ENCODE measurements at regions not wholly inside any gene's neighbourhood (a gene's known extent, or its start where the extent isn't known, plus 50 kb on each side); places are given as distances from the start of the nearest gene placed in this dataset.
A peak's percentile ranks its signal among the peaks of the same experiment; 100 is the strongest.

- DNase-seq = no peak
These were observed 497.5 kb upstream of the ZMIZ1 start for GRCh38 chr10:78571286-78571685.

DNA sequence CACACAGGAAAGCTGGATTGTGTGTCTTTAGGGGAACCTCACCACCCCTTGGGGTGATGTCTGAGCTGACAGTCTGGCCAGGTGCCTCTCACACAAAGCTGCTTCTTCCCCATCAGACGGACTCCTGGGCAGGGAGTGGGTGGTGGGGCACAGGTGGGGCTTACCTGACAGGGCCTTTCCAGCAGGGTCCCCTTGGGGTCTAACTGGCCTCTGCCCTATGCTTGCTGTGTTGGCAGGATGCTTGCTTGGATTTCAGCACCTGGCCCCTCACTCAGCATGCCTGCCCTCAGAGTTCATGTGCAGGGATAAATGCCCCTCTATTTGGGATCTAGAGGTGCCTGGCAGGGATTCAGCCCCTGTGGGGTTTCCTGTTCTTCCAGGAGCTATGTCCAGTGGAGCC lies 496.9 kb upstream of the ZMIZ1 start:
- no peak for DNase-seq

DNA sequence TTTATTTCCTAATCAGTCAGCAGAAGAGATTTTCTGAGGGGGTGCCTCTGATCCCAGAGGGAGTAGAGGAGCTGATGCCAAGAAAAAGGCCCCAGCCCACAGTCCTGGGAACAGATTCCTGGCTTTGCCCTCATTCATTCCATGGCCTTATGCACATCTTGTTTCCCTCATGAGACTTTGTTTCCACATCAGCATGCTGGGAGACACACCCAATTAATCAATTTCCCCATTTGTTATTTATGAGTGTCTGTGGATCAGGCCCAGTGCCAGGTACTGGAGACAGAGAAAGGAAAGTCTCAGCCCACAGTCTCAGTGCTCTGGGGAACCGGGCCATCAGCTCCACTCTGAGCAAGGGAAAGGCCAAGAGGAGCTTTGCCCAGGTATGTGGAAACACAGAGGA lies 496.2 kb upstream of the ZMIZ1 start:
- no peak for DNase-seq

DNA sequence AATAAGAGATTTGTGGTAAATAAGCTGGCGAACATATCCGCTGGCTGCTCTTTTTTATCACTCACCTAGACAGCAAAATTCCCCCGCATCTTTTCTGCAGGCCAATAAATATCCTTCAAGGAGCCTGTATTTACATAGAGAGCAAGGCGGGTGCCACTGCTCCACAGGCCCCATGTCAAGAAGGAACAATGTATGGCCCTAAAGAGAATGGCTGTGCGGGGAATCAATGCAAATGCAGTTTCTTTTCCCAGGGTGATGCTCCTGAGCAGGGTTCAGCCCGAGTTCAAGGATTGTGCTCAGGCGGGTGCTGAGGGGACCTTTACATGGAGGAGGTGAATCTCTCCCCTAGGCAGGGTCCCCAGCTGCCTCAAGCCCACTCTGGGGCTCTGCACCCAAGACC lies 494.2 kb upstream of the ZMIZ1 start:
- no peak for DNase-seq

DNA sequence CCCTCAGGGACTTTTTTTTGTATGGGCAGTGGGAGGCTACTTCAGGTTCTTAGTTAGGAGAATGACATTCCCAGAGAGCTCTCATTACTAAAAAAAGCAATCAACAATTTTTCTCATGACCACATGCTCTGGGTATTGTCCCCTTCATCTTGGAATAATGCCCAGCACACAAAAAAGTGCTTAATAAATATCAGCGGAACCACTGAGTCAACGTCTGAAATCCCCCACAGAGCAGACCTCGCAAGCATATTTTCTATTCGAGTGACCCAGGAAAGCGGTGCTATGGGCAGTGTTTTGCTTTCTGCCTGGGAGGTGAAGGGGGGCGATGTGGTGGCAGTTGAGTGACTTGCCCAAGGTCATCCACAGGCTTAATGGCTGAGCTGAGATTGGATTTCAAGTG lies 493.4 kb upstream of the ZMIZ1 start:
- no peak for DNase-seq

GRCh38 chr10:78576276-78576675 lies 492.5 kb upstream of the ZMIZ1 start:
- peak in 3 of 4 experiments; percentile 31 to 50 (median 47) for DNase-seq

DNA sequence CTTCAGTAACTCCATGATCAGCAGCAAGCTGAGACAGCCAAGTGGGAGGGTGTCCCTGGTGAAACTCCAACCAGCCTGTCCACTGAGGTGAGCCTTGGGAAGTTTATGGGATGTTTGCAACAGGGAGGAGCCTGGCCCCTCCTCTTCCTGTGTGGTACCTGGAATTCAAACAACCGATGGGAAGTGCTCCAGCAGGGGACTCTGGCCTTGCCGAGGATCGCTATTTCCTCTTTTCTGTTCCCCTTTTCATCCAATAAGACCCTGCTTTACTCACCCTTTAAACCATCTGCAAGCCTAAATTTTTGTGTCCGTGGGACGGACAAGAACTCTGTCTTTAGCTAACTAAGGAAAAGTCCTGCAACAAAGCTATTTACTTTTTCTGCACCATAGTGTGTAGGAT lies 491.1 kb upstream of the ZMIZ1 start:
- DNase-seq = peak; percentile 49 to 77 (median 68)

GRCh38 chr10:78578929-78579328 lies 489.8 kb upstream of the ZMIZ1 start:
- DNase-seq = peak; percentile 89 to 95 (median 93)

GRCh38 chr10:78579576-78579975 lies 489.2 kb upstream of the ZMIZ1 start:
- no peak for DNase-seq

GRCh38 chr10:78579995-78580394 lies 488.8 kb upstream of the ZMIZ1 start:
- DNase-seq = no peak

DNA sequence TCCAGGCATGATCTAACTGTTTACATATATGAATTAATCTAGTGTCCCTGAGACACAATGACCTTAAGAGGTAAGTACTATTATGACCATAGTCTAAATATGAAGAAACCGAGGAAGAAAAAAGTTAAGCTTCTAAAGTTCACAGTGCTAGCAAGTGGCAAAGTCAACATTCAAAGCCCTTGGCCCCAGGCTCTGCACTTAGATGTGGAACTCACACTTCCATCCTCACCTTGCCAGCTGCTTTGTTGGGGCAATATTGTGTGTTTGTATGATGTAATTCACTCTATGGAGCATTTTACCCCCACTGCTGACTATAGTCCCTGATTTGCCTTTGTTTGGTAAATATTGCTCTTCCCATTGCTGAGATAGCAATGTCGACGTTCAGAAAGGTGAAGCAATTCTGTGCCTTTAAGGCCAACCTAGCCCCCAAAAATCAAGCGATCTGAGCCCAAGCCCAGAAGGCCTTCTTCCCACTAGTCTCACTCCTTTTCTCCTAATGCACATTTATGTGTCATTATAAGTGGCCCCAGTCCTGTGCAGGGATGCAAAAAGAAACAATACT lies 487.6 kb upstream of the ZMIZ1 start:
- no peak for DNase-seq

GRCh38 chr10:78582540-78582939 lies 486.2 kb upstream of the ZMIZ1 start:
- no peak for DNase-seq

DNA sequence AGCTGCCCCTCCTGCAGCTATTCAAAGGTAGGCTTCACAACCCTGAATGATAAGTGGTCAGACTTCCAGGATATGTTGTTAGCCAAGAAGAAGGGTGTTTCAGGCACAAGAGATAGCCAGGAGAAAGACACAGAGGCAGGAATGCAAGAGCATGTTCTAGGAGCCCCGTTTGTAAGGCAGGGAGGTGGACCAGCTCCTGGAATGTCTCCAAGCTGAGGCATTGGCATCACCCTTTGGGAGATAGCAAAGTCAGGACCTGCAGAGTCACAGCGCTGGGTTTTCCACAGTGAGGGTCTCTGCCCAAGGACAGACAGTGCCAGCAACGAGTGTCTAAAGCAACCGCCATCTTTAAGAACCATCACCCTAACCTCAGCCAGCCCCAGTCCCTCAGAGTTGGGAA lies 484.5 kb upstream of the ZMIZ1 start:
- DNase-seq = no peak

- DNase-seq = no peak
These were observed 484.1 kb upstream of the ZMIZ1 start for GRCh38 chr10:78584681-78585080.

DNA sequence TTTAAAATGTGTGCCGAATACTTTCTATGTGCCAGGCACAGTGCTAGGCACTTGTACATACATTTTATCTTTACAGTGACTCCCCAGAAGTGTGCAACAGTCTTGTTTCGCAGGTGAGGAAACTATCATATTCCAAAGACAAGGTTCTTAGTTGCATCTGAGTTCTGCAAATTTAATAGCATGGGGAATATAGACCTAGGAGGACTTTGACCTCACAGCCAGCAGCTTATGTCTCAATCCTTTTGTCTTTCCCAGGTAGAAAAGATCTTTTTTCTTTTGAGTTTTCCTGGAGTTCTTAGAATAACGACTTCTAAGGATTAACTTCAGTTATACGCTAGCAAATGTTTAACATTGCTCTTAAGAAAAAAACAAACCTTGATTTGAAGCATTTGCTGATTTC lies 482.8 kb upstream of the ZMIZ1 start:
- DNase-seq = no peak

GRCh38 chr10:78588194-78588811 lies 480.5 kb upstream of the ZMIZ1 start:
- no peak for DNase-seq

DNA sequence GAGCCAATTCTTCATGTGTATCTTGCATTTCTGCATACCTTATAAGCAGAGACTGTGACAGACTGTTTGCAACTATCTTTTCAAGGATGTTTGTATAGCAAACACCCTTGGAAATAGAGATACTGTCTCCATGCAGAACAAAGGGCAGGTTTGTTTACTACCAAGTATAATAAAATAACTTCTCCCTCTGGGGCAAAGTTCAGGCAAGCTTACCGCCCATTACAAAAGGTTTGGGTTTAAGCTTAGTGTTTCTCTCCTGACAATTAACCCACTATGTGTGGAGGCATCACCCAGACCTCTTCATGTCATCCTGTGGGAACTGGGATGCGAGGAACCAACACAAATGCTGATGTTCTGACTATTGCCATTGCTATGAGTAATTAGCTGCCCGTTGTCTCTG lies 479.1 kb upstream of the ZMIZ1 start:
- no peak for DNase-seq

DNA sequence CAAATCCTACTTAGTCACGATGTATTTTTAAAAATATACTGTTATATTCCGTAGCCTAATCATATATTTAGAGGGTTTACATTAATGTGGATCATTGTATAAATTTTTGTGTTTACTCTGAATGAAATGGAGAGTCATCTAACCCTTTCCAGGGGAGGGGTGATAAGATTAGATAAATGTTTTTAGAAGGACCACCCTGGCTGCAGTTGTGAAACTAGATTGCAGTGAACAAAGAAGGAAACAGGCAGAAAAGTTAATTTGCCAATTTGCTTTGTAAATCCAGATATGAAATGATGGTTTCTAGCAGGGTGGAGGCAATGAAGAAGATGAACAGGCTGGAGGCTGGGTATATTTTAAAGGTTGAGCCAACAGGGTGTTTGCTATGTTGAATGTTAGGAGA lies 477.7 kb upstream of the ZMIZ1 start:
- no peak for DNase-seq

- no peak for DNase-seq
These were observed 474.1 kb upstream of the ZMIZ1 start for GRCh38 chr10:78594559-78595268.

GRCh38 chr10:78595269-78595619 lies 473.5 kb upstream of the ZMIZ1 start:
- no peak for DNase-seq

GRCh38 chr10:78596556-78596955 lies 472.2 kb upstream of the ZMIZ1 start:
- DNase-seq = no peak

GRCh38 chr10:78597796-78598555 lies 470.8 kb upstream of the ZMIZ1 start:
- DNase-seq = no peak

DNA sequence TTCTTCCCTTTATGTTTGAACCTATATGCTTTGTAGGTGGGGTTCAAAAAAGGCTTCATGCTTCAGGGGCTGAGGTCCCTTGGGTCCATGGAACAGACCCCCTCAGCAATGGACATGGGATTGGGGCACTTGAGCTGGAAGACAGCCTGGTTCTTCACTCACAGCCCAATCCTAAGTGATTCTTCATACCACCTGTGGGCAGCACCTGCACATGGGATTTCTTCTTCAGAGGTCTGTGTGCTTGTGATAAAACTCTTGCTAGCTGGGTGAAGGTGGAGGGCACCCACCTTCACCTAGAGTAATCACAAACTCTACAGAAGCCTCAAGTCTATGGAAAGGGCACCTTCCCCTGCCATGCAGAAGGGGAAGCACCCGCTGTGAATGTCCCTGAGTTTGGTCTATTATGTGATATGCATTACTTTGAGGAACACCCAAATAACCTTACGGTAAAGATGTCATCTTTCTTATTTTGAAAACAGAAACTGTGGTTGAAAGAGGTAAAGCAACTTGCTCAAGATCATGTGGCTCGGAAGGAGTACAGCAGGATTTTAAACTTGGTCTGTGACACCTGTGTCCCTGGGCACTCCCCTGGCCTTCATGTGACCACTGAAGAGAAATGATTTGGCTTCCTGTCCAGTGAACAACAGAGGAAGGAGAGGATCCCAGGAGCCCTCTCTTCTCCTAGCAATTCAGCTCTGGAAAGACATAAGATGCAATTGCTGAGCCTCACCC lies 469.5 kb upstream of the ZMIZ1 start:
- no peak for DNase-seq

Measured in suppressor macrophage (primary cell).